IMR-90 (cell line): ENCODE measurements at regions not wholly inside any gene's neighbourhood (a gene's known extent, or its start where the extent isn't known, plus 50 kb on each side); places are given as distances from the start of the nearest gene placed in this dataset.

Source experiments
- CTCF ChIP-seq: conservative IDR thresholded peaks from 2 replicates; pipeline ENCODE4 v1.5.1; 2012; ENCODE audit warnings: mild to moderate bottlenecking, low read depth, low read length, improper control_type of control experiment
- MXI1 ChIP-seq: IDR thresholded peaks from 2 replicates; pipeline ENCODE4 v1.6.1; 2012; ENCODE audit warnings: low read depth, mild to moderate bottlenecking, low read length, moderate library complexity, borderline replicate concordance
- POLR2A ChIP-seq: IDR thresholded peaks from 2 replicates; pipeline ENCODE4 v1.6.1; 2012; ENCODE audit warnings: mild to moderate bottlenecking, low read depth, low read length
- RAD21 ChIP-seq: IDR thresholded peaks from 2 replicates; pipeline ENCODE4 v1.6.1; 2012; ENCODE audit warnings: low read length, improper control_type of control experiment
- SMC3 ChIP-seq: fragments of 150-350 bp; IDR thresholded peaks from 2 replicates; pipeline ENCODE4 v1.6.1; 2016; ENCODE audit warnings: low read depth, mild to moderate bottlenecking, antibody characterized with exemption, low read length, moderate library complexity

DNA sequence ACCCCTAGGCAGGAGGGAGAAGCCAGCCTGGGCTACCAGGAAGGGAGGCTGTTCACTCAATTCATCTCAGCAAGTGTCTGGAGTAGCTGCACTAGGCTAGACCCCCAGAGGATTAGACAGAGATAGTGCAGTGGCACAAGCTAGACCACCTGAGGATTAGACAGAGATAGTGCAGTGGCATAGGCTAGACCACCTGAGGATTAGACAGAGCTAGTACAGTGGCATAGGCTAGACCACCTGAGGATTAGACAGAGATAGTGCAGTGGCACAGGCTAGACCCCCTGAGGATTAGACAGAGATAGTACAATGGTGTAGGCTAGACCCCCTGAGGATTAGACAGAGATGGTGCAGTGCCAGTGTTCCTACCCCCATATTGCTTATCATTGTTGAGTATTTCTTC, 74.1 kb upstream of the SDK2 start:
- TF ChIP-seq RAD21 (no peak), CTCF (no peak), MXI1 (no peak), POLR2A (no peak), SMC3 (no peak)
